Muscle of leg (tissue), 3 donors: ENCODE measurements at regions not wholly inside any gene's neighbourhood (a gene's known extent, or its start where the extent isn't known, plus 50 kb on each side); places are given as distances from the start of the nearest gene placed in this dataset.

Experiments
- DNase-seq: peaks from one replicate; pipeline ENCODE4 v3.0.0; 2013
- H3K27ac ChIP-seq: one replicate; pipeline ENCODE4 v1.5.1; 2013; ENCODE audit warnings: mild to moderate bottlenecking, low read length, control low read depth
- H3K27me3 ChIP-seq: one replicate; pipeline ENCODE4 v1.6.1; 2013; ENCODE audit warnings: low read length; ENCODE audit not compliant: control insufficient read depth, insufficient read depth
- H3K36me3 ChIP-seq: one replicate; pipeline ENCODE4 v1.6.1; 2013; ENCODE audit warnings: low read length; ENCODE audit not compliant: control insufficient read depth, insufficient read depth
- H3K4me1 ChIP-seq: one replicate; pipeline ENCODE4 v1.6.1; 2013; ENCODE audit warnings: low read length; ENCODE audit not compliant: control insufficient read depth, insufficient read depth
- H3K4me3 ChIP-seq: one replicate; pipeline ENCODE4 v1.5.1; 2013; ENCODE audit warnings: low read length, control low read depth
- H3K9me3 ChIP-seq: replicated peaks from 2 replicates; pipeline ENCODE4 v1.6.1; 2013; ENCODE audit warnings: low read depth, low read length; ENCODE audit not compliant: control insufficient read depth
- WGBS: methylation state at CpG from one replicate; pipeline ENCODE4 v1.1.5; 2013; ENCODE audit warnings: missing lambda C conversion rate; ENCODE audit not compliant: insufficient coverage; 5-methylcytosine and 5-hydroxymethylcytosine counted together

DNA sequence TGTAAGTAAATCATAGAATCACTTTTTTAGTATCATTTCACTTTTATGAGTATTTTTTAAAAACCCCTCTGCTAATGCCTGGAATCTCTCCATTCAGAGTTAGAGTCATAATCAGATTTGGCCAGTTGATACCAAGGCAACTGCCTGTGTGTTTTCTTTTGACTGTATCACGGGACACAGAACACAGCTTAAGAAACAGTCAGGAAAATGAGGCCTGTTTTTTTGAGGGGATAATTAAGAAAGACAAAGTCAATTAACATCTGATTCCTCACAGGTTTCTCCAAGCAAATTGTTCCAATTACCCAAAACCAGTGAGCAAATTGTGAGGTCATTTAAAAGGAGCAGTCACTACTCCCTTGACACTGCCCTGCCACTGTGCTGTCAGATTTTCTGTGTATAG, 944.5 kb upstream of the SOX9 start:
- no peaks in the 10 kb centered on the region for H3K27me3 ChIP-seq
- no peaks in the 10 kb centered on the region for H3K36me3 ChIP-seq
- H3K27ac ChIP-seq, result no peak overlapping the region
- no peak for DNase-seq
- no CpG with 5 or more reads among the region's 1 CpG for WGBS
- no peaks in the 10 kb centered on the region for H3K9me3 ChIP-seq
- no peaks in the 10 kb centered on the region for H3K4me1 ChIP-seq
- H3K4me3 ChIP-seq, result no peak overlapping the region

DNA sequence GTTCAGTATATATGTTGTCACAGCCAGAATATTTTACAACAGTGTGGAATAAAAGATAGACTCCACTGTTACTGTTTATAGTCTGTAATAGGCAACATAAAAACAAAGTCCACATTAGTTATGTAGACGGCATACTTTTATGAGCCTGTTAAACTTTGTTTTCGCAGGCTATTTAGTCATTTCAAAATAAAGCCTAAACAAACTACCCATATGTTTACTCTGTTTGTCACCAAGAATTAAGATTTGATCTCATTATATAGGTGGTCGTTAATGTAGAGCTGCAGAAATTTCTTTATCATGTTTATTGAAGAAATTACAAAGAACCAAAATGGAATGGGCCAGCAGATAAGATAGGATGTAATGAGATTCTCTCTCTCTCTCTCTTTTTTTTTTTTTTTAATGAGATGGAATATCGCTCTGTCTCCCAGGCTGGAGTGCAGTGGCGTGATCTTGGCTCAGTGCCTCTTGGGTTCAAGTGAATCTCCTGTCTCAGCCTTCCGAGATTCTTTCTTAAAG, 943.8 kb upstream of the SOX9 start:
- Histone ChIP-seq H3K9me3 (no peaks in the 10 kb centered on the region), H3K36me3 (no peaks in the 10 kb centered on the region), H3K4me3 (no peak overlapping the region), H3K27ac (no peak overlapping the region), H3K4me1 (no peaks in the 10 kb centered on the region), H3K27me3 (no peaks in the 10 kb centered on the region)
- no peak for DNase-seq
- no CpG with 5 or more reads among the region's 6 CpGs for WGBS

DNA sequence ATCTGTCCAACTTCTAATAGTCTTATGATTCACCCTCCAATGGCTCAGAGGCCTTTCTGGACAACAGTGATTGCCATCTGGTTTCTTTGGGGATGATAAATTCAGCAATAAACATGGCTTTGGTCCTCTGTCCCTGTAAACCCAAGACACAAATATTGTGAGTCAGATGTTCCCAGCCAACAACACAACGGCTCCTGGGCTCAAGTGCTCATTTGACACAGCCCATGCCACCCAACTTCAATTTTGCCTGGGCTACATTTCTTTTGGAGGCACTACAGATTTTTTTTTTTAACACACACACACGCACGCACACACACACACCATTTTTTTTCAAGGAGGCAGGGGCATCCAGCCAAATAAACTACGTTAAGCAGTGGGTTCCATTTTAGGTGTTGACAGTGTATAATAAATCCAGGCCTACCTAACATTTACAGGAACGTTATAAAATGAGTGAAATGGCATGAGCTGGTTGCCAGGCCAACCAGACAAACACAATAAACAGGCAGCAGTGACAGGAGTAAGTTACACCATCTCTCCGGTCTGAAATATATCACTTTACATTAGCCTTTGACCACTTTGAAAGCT, 939.9 kb upstream of the SOX9 start:
- Histone ChIP-seq H3K4me3 (no peak overlapping the region), H3K36me3 (no peaks in the 10 kb centered on the region), H3K27ac (no peak overlapping the region), H3K9me3 (no peaks in the 10 kb centered on the region), H3K4me1 (no peaks in the 10 kb centered on the region), H3K27me3 (no peaks in the 10 kb centered on the region)
- WGBS, result 10% methylated on average over 1 of the region's 6 CpGs
- peak; percentile 60 for DNase-seq

DNA sequence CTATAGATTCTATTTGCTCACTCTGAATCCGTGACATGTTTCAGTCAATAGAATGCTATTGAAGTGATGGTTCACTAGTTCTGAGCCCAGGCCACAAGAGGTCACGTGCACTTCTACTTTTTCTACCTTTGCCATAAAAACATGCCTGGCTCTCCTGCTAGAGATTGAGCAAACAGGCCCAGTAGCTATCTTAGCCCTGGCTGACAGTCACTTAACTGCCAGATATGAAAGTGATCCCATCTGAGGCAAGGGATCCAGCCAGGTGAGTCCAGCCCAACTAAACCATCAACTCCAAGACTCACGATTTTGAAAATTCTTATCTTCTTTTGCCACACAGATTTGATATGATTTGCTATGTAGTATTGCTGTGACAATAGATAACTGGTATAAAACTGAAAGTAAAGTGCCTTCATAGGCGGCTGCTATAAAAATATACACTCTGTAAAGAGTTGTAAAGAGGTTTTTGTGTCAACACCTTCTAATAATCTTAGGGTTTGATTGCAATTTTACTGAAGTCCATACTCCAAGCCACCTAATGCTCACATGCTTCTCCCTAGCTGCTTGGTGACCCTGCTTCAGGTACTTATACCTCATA, 937.7 kb upstream of the SOX9 start:
- WGBS, result 80% methylated on average over 1 of the region's 4 CpGs
- Histone ChIP-seq H3K9me3 (no peaks in the 10 kb centered on the region), H3K27ac (no peak overlapping the region), H3K36me3 (no peaks in the 10 kb centered on the region), H3K4me3 (no peak overlapping the region), H3K27me3 (no peaks in the 10 kb centered on the region), H3K4me1 (no peaks in the 10 kb centered on the region)
- DNase-seq, result no peak

DNA sequence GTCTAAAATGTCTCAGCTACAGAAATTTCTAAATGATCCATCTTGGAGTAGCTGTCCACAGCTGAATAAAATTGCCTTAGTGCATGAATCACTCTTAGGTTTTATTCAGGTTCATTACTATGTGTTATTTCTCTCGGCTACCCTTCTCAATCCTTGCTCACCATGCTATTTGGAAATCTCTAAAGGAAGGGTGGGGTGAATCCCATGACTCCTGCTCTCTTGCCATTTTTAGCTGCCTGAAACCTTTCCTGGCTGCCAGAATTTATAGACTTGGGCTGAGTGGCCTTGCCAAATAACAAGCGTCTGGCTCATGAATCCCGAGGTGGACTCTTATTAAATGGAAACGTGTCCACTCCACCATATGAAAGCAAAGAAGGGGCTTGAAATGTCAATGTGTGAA, 936.1 kb upstream of the SOX9 start:
- H3K4me3 ChIP-seq, result no peak overlapping the region
- H3K36me3 ChIP-seq, result no peaks in the 10 kb centered on the region
- H3K27me3 ChIP-seq, result no peaks in the 10 kb centered on the region
- no CpG with 5 or more reads among the region's 4 CpGs for WGBS
- H3K9me3 ChIP-seq, result no peaks in the 10 kb centered on the region
- no peak for DNase-seq
- H3K27ac ChIP-seq, result no peak overlapping the region
- no peaks in the 10 kb centered on the region for H3K4me1 ChIP-seq

DNA sequence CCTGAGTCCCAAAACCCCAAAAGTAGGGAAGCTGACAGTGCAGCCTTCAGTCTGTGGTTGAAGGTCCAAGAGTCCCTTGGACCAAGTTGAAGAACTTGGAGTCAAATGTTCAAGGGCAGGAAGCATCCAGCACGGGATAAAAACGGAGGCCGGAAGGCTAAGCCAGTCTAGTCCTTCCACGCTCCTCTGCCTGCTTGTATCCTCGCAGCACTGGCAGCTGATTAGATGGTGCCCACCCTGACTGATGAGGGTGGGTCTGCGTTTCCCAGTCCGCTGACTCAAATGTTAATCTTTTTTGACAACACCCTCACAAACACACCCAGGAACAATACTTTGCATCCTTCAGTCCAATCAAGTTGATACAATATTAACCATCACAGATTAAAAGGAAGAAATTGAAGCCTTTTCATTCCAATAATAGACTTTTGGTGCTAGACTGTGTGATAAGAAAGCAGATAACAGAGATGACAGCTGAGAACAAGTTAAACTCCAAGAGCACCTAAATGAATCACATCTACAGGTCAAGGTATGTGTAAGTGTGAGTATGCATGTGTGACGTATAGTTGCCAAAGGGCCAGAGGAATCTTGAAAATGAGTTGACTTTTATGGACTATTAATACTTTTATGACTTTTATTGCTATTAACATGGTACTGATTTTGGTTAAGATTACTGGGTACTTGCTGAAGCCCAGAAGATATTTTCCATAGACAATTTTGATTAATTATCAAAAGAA, 933.5 kb upstream of the SOX9 start:
- WGBS, result 97% methylated on average over 6 of the region's 8 CpGs
- H3K27me3 ChIP-seq, result no peaks in the 10 kb centered on the region
- no peaks in the 10 kb centered on the region for H3K4me1 ChIP-seq
- no peaks in the 10 kb centered on the region for H3K36me3 ChIP-seq
- no peaks in the 10 kb centered on the region for H3K9me3 ChIP-seq
- no peak overlapping the region for H3K27ac ChIP-seq
- DNase-seq, result no peak
- no peak overlapping the region for H3K4me3 ChIP-seq

DNA sequence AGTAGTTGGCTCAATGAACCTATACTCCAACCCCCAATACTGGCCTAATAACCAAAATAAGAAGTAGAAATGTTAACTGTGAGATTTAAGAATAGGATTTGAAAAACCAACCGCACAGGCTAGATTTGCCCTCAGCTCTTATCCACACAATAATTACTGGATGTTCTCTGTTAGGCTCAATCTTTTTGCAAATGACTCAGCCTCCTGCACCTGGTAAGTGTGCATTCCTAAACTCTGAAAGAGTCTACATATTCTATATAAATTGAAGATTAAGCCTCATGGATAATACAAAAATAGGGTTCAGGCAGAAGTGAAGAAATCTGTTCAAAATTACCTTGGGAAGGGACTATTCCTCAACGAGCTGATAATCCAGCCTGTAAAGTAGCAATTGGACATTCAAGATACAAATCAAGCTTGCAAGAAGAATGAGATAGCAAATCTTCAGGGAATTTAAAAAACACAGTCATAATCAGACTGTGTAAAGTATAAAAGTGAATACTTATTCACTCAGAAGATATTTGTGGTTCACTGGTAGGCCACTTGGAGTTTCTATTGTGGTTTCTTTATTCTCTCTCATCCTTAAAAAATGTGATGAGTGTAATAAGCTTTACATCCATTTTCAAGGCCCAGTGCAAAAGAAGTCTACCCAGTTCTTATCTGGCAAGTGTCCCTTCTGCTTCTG, 931.9 kb upstream of the SOX9 start:
- Histone ChIP-seq H3K27ac (no peak overlapping the region), H3K9me3 (no peaks in the 10 kb centered on the region), H3K4me3 (no peak overlapping the region), H3K27me3 (no peaks in the 10 kb centered on the region), H3K36me3 (no peaks in the 10 kb centered on the region), H3K4me1 (no peaks in the 10 kb centered on the region)
- no CpG with 5 or more reads among the region's 2 CpGs for WGBS
- DNase-seq, result no peak

DNA sequence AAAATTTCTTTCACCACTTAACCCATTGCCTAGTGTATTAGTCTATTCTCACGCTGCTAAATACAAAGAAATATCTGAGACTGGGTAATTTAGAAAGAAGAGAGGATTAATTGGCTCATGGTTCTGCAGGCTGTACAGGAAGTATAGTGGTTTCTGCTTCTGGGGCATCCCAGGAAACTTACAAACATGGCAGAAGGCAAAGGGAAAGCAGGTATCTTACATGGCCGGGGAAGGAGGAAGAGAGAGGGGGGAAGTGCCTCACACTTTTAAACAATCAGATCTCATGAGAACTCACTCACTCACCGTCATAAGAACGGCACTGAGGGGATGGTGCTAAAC, 931.4 kb upstream of the SOX9 start:
- no CpG with 5 or more reads among the region's 4 CpGs for WGBS
- DNase-seq, result no peak
- no peaks in the 10 kb centered on the region for H3K27me3 ChIP-seq
- H3K36me3 ChIP-seq, result no peaks in the 10 kb centered on the region
- H3K9me3 ChIP-seq, result no peaks in the 10 kb centered on the region
- H3K27ac ChIP-seq, result no peak overlapping the region
- no peaks in the 10 kb centered on the region for H3K4me1 ChIP-seq
- H3K4me3 ChIP-seq, result no peak overlapping the region

DNA sequence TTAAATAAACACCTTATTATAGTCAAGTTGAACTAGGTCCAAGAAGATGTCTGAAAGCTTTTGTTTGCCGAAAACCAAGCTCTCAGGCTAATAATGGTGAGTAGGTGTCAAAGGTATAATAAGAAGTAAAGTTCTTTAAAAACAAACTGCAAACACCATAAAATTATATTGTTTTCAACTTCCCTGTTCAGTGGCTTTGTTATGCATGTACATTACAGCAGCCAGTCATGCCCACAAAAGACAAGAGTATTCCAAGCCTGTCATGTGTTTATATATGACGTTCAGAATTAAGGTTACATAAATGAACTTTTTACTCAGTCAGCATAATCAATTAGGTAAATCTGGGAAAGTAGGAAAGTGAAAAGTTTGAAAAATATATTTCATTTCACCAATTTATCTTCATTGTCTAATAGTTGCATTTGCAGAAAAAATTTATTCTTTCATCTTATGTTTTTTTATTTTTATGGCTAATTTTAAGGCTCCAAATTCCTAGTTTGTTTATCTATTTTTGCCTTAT, 928.7 kb upstream of the SOX9 start:
- Histone ChIP-seq H3K4me1 (no peaks in the 10 kb centered on the region), H3K4me3 (no peak overlapping the region), H3K27me3 (no peaks in the 10 kb centered on the region), H3K36me3 (no peaks in the 10 kb centered on the region), H3K27ac (no peak overlapping the region), H3K9me3 (no peaks in the 10 kb centered on the region)
- no CpG with 5 or more reads among the region's 2 CpGs for WGBS
- DNase-seq, result no peak

DNA sequence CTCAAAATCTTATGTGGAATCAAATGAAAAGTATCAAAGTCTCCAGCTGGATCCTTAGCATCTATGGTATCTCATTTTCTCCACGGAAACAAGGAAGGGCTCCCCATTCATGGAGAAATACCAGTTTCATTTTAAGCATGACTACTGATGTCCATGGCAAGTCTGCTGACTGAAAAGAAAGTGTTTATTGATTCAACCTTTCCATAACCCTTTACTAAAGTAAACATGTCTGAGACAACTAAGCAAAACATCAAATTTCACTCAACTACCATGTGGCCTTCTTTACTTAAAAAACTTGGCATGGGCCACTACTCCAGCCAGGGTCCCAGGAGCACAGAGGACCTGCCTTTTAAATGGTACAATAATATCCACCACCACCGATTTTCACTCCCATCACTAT, 928.0 kb upstream of the SOX9 start:
- no peak for DNase-seq
- H3K9me3 ChIP-seq, result no peaks in the 10 kb centered on the region
- no peaks in the 10 kb centered on the region for H3K36me3 ChIP-seq
- no peaks in the 10 kb centered on the region for H3K27me3 ChIP-seq
- no peaks in the 10 kb centered on the region for H3K4me1 ChIP-seq
- no peak overlapping the region for H3K4me3 ChIP-seq
- H3K27ac ChIP-seq, result no peak overlapping the region
- WGBS, result no CpG with 5 or more reads among the region's 2 CpGs
